Mesenteric fat pad (tissue), 1 donor: ENCODE measurements at regions not wholly inside any gene's neighbourhood (a gene's known extent, or its start where the extent isn't known, plus 50 kb on each side); places are given as distances from the start of the nearest gene placed in this dataset.

Experiments
- microRNA-seq: library from miRNA; unstranded; fragments of <30 nt; microRNA quantifications from one replicate; pipeline ENCODE4 v1.2.0, GENCODE V29; 2020; ENCODE audit warnings: borderline number of aligned reads
- donor health status: DM: yes; HTN: yes; CAD: no.

Small RNA genes lying in the stretch of these regions (microRNA-seq; reads per million reads assigned to microRNA genes)
- gene MIR125B2 (713 reads per million, percentile 73 among the genes with 10 or more reads in this experiment), gene MIR99A (201,444 reads per million, percentile 100 among the genes with 10 or more reads in this experiment), gene MIRLET7C (12,170 reads per million, percentile 94 among the genes with 10 or more reads in this experiment)
